ENCODE measurements at regions not wholly inside any gene's neighbourhood (a gene's known extent, or its start where the extent isn't known, plus 50 kb on each side); places are given as distances from the start of the nearest gene placed in this dataset.

DNA sequence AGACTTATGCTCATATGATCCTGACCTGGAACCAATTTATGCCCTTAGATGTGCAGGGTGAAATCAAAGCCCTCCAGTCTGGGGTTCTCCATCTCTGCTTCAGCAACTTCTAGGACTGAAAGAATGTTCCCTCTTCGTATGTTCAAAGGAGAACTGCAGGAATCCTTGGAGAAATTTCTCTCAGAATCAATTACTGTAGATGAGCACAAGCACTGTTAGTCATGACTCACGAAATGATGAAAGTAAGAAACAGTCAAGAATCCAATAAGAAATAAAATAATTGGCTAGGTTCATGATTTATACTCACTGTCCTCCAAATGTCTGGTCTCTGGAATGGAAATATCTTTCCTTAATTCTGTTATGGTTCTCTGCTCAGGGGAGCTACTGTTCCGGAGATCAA, 348.2 kb downstream of the PDGFC start:
- no peak overlapping the region for H3K4me3 ChIP-seq (ENCODE audit: control insufficient read depth, low read depth, low read length)
- TF ChIP-seq, protein P1, sequence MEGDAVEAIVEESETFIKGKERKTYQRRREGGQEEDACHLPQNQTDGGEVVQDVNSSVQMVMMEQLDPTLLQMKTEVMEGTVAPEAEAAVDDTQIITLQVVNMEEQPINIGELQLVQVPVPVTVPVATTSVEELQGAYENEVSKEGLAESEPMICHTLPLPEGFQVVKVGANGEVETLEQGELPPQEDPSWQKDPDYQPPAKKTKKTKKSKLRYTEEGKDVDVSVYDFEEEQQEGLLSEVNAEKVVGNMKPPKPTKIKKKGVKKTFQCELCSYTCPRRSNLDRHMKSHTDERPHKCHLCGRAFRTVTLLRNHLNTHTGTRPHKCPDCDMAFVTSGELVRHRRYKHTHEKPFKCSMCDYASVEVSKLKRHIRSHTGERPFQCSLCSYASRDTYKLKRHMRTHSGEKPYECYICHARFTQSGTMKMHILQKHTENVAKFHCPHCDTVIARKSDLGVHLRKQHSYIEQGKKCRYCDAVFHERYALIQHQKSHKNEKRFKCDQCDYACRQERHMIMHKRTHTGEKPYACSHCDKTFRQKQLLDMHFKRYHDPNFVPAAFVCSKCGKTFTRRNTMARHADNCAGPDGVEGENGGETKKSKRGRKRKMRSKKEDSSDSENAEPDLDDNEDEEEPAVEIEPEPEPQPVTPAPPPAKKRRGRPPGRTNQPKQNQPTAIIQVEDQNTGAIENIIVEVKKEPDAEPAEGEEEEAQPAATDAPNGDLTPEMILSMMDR (conservative IDR thresholded peaks at IDR 0.05; ENCODE audit: control insufficient read depth, insufficient read depth, low read depth, low read length): no peak
- DNase-seq (ENCODE audit: low read depth): peak; percentile 43

DNA sequence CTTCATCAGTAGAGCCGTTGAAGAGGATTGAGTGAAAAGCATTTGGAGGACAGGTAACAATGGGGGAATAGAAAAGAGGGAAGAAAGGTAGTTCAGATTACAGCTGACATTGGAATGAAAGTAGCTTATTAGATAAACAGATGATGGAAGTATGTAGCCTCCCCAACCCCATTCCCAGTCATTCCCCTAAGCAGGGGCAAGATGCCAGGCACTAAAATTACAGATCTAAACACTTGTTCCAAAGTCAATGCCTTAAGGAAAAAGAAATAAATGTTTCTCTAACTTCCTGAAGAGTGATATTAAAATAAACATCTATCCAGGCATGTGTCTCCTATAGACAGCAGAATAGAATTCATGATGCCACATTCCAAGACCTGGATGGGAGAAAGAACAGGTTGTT, 350.8 kb downstream of the PDGFC start:
- H3K4me3 ChIP-seq (ENCODE audit: control insufficient read depth, low read depth, low read length): no peak overlapping the region
- TF ChIP-seq, protein P1 (conservative IDR thresholded peaks at IDR 0.05; ENCODE audit: control insufficient read depth, insufficient read depth, low read depth, low read length): no peak
- no peak for DNase-seq (ENCODE audit: low read depth)

DNA sequence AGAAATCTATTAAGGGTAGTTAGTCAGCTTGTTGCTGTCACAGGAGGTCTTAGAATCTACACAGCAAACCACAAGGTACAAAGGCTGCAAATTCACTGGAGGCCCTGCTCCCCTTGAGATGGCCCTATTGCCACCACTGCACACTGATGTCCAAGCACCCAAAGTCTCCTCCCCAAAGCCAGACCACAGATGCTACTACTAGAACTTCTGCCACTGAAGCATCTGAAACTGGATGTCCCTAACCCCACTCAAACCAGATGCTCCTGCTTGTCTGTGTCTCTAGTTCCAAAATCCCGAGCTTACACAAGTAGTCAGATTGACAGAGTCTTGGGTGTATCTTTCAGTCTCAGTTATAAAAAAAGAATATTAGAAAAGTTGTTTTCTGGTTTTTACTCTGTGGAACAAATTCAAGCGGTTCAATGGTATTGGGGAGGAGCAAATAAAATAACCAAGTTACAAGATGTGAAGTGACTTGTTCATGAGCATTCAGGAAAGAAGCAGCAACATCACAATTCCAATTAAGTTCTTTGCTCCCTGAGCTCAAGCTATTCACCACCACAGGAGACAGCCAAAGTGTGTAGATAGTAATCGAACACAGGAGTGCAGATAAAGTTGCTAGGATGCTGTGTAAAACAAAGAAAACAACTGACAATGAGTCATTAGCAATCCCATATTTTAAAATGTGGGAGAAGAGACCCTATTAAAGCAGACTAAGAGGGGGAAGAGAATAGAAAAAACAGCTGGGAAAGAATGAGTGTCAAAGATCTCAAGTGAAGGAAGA, 352.3 kb downstream of the PDGFC start:
- H3K4me3 ChIP-seq (ENCODE audit: control insufficient read depth, low read depth, low read length): no peak overlapping the region
- DNase-seq (ENCODE audit: low read depth): no peak
- TF ChIP-seq, protein P1 (conservative IDR thresholded peaks at IDR 0.05; ENCODE audit: control insufficient read depth, insufficient read depth, low read depth, low read length): no peak

DNA sequence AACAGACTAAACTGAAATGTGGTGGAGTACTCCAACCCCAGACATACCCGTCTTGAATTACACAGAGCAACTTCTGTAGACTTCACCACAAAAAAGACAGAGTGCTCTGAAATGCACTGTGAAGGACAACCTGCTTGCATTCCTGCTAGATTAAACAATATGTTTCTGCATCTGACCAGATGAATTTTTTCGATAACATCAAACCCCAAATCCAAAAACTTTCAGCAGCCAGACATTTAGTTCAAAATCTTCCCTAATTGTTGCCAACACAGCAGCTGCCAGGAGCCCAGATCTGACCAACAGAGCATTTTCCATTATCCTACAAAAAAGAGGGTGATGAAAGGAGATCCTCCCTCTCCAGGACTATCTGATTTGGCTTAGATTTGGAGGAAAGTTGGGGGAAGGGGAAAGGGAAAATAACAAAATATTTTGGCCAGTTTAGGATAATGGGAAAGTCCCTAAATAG, 356.5 kb downstream of the PDGFC start:
- no peak overlapping the region for H3K4me3 ChIP-seq (ENCODE audit: control insufficient read depth, low read depth, low read length)
- DNase-seq (ENCODE audit: low read depth): peak; percentile 74
- TF ChIP-seq, protein P1 (conservative IDR thresholded peaks at IDR 0.05; ENCODE audit: control insufficient read depth, insufficient read depth, low read depth, low read length): no peak

DNA sequence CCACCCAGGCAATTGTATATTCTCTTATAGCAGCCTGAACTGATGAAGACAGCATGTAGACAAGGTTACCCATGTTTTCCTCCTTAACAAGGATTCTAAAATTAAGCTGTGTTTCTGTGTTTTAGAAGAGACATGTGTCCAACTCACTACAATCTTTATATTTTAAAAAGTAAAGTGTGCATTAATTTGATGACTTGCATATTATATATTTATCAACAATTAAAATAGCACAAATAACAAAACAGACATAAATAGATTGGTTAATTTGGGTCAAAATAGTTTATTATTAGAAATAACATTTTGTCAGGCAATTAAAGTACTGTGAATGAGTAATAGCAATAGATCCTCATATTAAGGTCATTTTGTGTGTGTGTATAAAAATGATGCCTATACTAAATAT, 357.1 kb downstream of the PDGFC start:
- no peak overlapping the region for H3K4me3 ChIP-seq (ENCODE audit: control insufficient read depth, low read depth, low read length)
- TF ChIP-seq, protein P1 (conservative IDR thresholded peaks at IDR 0.05; ENCODE audit: control insufficient read depth, insufficient read depth, low read depth, low read length): no peak
- no peak for DNase-seq (ENCODE audit: low read depth)

DNA sequence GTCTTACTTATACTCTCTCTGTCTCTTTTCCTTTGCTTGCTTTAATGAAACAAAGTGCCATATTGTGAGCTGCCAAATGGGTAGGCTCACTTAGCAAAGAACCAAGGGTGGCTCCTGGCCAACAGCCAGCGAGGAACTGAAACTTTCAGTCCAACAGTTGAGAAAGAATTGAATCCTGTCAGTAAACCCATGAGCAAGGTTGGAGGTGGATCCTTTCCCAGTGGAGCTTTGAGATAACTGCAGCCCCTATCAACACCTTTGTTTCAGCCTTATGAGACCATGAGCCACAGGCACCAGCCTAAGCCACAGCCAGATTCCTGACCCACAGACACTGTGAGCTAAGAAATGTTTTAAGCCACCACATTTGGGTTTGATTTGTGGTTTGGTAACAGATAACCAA, 362.2 kb downstream of the PDGFC start:
- no peak for DNase-seq (ENCODE audit: low read depth)
- no peak overlapping the region for H3K4me3 ChIP-seq (ENCODE audit: control insufficient read depth, low read depth, low read length)
- TF ChIP-seq, protein P1 (conservative IDR thresholded peaks at IDR 0.05; ENCODE audit: control insufficient read depth, insufficient read depth, low read depth, low read length): no peak

Measured in fibroblast of mammary gland (primary cell).